ENCODE measurements at regions not wholly inside any gene's neighbourhood (a gene's known extent, or its start where the extent isn't known, plus 50 kb on each side); places are given as distances from the start of the nearest gene placed in this dataset.

DNA sequence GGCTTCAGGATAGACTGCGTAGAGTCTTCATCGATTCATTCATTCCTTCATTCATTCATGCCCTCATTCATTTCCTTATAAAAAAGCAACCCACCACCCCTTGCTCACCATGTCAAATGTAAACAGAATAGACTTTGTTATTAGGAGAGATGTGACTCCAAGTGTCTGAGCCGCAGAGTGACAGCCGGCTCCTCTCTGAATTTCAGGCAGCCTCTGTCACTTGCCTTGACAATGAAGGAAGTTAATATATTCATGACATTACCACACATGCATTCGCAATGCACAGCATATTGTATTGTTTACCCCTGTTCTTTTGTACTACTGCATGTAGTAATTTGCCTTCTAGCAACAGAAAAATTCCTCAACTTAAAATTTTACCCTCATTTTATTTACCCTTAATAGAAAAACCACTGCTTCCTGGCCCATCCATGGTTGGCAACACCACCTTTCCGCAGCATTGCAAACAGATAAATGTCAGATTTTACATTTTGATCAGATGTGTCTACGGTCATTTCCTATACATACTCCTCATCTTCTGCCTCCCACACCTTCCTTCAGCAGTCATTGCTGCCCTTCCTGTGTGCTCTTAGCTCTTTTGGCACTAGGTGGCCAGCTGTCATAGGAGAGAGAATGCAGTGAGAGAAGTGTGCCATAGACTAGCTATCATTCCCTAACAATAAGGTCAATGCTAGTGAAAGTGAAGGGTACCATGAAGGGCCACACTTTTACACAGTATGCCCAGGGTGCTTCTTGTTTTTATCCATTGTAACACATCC is 1090.8 kb downstream of the BCL11A start:
- TF ChIP-seq EZH2 (IDR thresholded peaks at IDR 0.05; ENCODE audit: borderline replicate concordance, insufficient read depth, low read length, poor library complexity, severe bottlenecking) (no peak), RAD21 (conservative IDR thresholded peaks at IDR 0.05) (peak; percentile 59), SMC3 (conservative IDR thresholded peaks at IDR 0.05; ENCODE audit: poor library complexity) (peak; percentile 63), TAF1 (IDR thresholded peaks at IDR 0.05; ENCODE audit: low read depth) (no peak), EP300 (conservative IDR thresholded peaks at IDR 0.05; ENCODE audit: poor library complexity, severe bottlenecking) (peak; percentile 92), POLR2AphosphoS5 (IDR thresholded peaks at IDR 0.05) (peak; percentile 45), MXI1 (conservative IDR thresholded peaks at IDR 0.05; ENCODE audit: poor library complexity, severe bottlenecking) (peak; percentile 11)
- TF ChIP-seq, protein P1, sequence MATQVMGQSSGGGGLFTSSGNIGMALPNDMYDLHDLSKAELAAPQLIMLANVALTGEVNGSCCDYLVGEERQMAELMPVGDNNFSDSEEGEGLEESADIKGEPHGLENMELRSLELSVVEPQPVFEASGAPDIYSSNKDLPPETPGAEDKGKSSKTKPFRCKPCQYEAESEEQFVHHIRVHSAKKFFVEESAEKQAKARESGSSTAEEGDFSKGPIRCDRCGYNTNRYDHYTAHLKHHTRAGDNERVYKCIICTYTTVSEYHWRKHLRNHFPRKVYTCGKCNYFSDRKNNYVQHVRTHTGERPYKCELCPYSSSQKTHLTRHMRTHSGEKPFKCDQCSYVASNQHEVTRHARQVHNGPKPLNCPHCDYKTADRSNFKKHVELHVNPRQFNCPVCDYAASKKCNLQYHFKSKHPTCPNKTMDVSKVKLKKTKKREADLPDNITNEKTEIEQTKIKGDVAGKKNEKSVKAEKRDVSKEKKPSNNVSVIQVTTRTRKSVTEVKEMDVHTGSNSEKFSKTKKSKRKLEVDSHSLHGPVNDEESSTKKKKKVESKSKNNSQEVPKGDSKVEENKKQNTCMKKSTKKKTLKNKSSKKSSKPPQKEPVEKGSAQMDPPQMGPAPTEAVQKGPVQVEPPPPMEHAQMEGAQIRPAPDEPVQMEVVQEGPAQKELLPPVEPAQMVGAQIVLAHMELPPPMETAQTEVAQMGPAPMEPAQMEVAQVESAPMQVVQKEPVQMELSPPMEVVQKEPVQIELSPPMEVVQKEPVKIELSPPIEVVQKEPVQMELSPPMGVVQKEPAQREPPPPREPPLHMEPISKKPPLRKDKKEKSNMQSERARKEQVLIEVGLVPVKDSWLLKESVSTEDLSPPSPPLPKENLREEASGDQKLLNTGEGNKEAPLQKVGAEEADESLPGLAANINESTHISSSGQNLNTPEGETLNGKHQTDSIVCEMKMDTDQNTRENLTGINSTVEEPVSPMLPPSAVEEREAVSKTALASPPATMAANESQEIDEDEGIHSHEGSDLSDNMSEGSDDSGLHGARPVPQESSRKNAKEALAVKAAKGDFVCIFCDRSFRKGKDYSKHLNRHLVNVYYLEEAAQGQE (IDR thresholded peaks at IDR 0.05; ENCODE audit: borderline replicate concordance) = peak; percentile 63
- TF ChIP-seq, protein P2, sequence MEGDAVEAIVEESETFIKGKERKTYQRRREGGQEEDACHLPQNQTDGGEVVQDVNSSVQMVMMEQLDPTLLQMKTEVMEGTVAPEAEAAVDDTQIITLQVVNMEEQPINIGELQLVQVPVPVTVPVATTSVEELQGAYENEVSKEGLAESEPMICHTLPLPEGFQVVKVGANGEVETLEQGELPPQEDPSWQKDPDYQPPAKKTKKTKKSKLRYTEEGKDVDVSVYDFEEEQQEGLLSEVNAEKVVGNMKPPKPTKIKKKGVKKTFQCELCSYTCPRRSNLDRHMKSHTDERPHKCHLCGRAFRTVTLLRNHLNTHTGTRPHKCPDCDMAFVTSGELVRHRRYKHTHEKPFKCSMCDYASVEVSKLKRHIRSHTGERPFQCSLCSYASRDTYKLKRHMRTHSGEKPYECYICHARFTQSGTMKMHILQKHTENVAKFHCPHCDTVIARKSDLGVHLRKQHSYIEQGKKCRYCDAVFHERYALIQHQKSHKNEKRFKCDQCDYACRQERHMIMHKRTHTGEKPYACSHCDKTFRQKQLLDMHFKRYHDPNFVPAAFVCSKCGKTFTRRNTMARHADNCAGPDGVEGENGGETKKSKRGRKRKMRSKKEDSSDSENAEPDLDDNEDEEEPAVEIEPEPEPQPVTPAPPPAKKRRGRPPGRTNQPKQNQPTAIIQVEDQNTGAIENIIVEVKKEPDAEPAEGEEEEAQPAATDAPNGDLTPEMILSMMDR (IDR thresholded peaks at IDR 0.05; ENCODE audit: poor library complexity, severe bottlenecking) = peak; percentile 53
- Histone ChIP-seq H3K27ac (ENCODE audit: low read length) (peak overlapping the region; percentile 87), H3K9ac (ENCODE audit: low read length) (peak overlapping the region; percentile 51), H4K20me1 (ENCODE audit: insufficient read depth) (no peaks in the 10 kb centered on the region), H3K4me2 (ENCODE audit: low read length) (no peak overlapping the region), H3K36me3 (ENCODE audit: insufficient read depth, low read length) (no peaks in the 10 kb centered on the region), H3K79me2 (replicated peaks; ENCODE audit: insufficient read depth, low read length) (no peaks in the 10 kb centered on the region), H2AFZ (ENCODE audit: low read depth, low read length) (no peak overlapping the region), H3F3A (ENCODE audit: insufficient read depth, low read length, poor library complexity, severe bottlenecking) (no peaks in the 10 kb centered on the region), H3K27me3 (ENCODE audit: insufficient read depth, low read depth, low read length) (no peaks in the 10 kb centered on the region), H3K9me2 (ENCODE audit: insufficient read depth, low read length) (no peaks in the 10 kb centered on the region), H3K4me3 (ENCODE audit: low read length) (peak overlapping the region; percentile 26), H3K9me3 (ENCODE audit: low read length) (peaks cover 4% of the 10 kb centered on the region)

DNA sequence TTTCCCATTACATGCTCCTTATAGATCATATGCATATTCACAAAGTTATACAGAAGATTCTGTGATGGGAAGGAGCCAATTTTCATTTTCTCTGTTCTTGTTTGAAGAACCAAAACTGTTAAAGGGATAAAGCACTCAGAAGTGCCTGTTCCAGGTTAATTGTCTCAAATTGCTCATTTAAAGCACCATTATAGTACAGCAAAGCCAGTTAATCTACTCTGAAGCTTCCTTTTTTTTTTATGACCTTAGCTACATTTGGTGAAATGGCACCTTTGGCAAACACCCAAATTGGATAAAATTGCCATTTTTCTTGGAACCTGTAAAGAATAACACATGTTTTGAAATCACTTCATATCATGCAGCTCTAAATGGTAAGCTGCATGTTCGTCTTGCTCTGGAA is 1092.3 kb downstream of the BCL11A start:
- H3K27me3 ChIP-seq (ENCODE audit: insufficient read depth, low read depth, low read length) = no peaks in the 10 kb centered on the region
- H3K27ac ChIP-seq (ENCODE audit: low read length) = peak overlapping the region; percentile 87
- H3K9ac ChIP-seq (ENCODE audit: low read length) = peak overlapping the region; percentile 51
- TF ChIP-seq, protein P2 (IDR thresholded peaks at IDR 0.05; ENCODE audit: poor library complexity, severe bottlenecking) = no peak
- TF ChIP-seq SMC3 (conservative IDR thresholded peaks at IDR 0.05; ENCODE audit: poor library complexity) (no peak), MXI1 (conservative IDR thresholded peaks at IDR 0.05; ENCODE audit: poor library complexity, severe bottlenecking) (no peak), EP300 (conservative IDR thresholded peaks at IDR 0.05; ENCODE audit: poor library complexity, severe bottlenecking) (no peak), RAD21 (conservative IDR thresholded peaks at IDR 0.05) (no peak), EZH2 (IDR thresholded peaks at IDR 0.05; ENCODE audit: borderline replicate concordance, insufficient read depth, low read length, poor library complexity, severe bottlenecking) (no peak), POLR2AphosphoS5 (IDR thresholded peaks at IDR 0.05) (no peak), TAF1 (IDR thresholded peaks at IDR 0.05; ENCODE audit: low read depth) (no peak)
- TF ChIP-seq, protein P1 (IDR thresholded peaks at IDR 0.05; ENCODE audit: borderline replicate concordance) = no peak
- H4K20me1 ChIP-seq (ENCODE audit: insufficient read depth) = no peaks in the 10 kb centered on the region
- no peak overlapping the region for H3K4me3 ChIP-seq (ENCODE audit: low read length)
- H3K79me2 ChIP-seq (replicated peaks; ENCODE audit: insufficient read depth, low read length) = no peaks in the 10 kb centered on the region
- H3F3A ChIP-seq (ENCODE audit: insufficient read depth, low read length, poor library complexity, severe bottlenecking) = no peaks in the 10 kb centered on the region
- no peak overlapping the region for H3K4me2 ChIP-seq (ENCODE audit: low read length)
- no peaks in the 10 kb centered on the region for H3K9me3 ChIP-seq (ENCODE audit: low read length)
- no peaks in the 10 kb centered on the region for H3K9me2 ChIP-seq (ENCODE audit: insufficient read depth, low read length)
- H3K36me3 ChIP-seq (ENCODE audit: insufficient read depth, low read length) = no peaks in the 10 kb centered on the region
- H2AFZ ChIP-seq (ENCODE audit: low read depth, low read length) = no peak overlapping the region
